GM21528 (cell line): ENCODE measurements at regions not wholly inside any gene's neighbourhood (a gene's known extent, or its start where the extent isn't known, plus 50 kb on each side); places are given as distances from the start of the nearest gene placed in this dataset.
"Not testable (repeated sequence)": the region's sequence is repeated elsewhere in the genome, so short reads cannot be mapped to it uniquely, and the experiment has no call there.

Experiments
- ATAC-seq: cut with Tn5 transposase; IDR thresholded peaks from one replicate; pipeline ENCODE4 v1.9.1; 2021; ENCODE audit warnings: mild to moderate bottlenecking, moderate library complexity; ENCODE audit not compliant: unreplicated experiment, low FRiP score

GRCh38 chr4:184335520-184335919, 117.8 kb upstream of the ENPP6 start:
- ATAC-seq = no peak

GRCh38 chr4:184333446-184333845, 115.8 kb upstream of the ENPP6 start:
- not testable (repeated sequence) for ATAC-seq

GRCh38 chr4:184331268-184331995, 113.8 kb upstream of the ENPP6 start:
- no peak for ATAC-seq

DNA sequence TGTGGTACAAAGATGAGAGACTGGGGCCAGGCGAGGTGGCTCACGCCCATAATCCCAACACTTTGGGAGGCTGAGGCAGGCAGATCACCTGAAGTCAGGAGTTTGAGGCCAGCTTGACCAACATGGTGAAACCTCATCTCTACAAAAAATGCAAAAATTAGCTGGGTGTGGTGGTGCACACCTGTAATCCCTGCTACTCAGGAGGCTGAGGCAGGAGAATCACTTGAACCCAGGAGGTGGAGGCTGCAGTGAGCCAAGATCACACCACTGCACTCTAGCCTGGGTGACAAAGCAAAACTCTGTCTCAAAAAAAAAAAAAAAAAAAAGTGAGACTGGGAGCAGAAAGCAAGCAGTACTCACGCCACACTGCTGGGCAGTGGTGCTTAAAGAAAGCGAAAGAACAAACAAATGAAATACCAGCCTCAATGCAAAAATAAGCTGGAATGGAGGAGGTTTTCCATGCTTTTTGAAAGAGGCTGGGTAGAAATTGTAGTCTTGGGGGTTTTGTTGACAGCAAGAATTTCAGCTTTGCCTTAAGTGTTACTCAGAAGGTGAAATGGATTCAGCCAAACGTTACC, 112.9 kb upstream of the ENPP6 start:
- not testable (repeated sequence) for ATAC-seq

- ATAC-seq = peak; percentile 52
Observed at GRCh38 chr4:184329659-184330400, 112.2 kb upstream of the ENPP6 start.

GRCh38 chr4:184329235-184329634, 111.6 kb upstream of the ENPP6 start:
- no peak for ATAC-seq

DNA sequence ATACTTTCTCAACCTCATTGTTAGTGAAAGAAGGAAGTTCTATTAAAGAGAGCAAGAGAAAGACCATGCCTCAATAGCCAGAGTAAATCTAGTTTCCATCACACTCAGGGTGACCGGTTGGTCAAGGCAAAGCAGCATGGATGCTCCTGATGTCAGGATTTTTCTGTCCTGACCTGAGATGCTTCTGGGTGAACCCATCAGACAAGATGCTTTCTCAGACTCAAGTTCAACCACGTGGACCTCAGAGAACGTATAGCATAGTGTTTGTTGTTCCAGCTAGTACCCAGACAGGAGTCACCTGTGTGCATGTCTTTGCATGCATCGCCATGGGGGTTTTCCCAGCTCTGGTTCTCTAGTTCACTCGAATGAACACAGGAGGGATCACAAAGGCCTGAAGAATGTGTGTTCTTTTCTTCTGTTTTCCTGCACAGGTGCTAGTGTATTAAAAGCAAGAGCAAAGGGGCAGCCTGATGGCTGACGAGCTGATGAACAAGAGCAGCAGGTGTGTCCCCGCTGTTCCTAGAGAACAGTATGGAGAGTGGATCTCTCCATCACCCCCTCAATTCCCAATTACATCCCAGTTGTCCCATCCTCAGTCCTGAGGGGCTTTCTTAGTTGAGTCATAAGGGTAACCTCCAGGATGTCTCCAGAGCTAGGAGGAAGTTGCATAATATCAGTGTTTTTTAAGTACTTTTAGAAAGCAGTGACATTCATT, 110.5 kb upstream of the ENPP6 start:
- ATAC-seq = peak; percentile 79

DNA sequence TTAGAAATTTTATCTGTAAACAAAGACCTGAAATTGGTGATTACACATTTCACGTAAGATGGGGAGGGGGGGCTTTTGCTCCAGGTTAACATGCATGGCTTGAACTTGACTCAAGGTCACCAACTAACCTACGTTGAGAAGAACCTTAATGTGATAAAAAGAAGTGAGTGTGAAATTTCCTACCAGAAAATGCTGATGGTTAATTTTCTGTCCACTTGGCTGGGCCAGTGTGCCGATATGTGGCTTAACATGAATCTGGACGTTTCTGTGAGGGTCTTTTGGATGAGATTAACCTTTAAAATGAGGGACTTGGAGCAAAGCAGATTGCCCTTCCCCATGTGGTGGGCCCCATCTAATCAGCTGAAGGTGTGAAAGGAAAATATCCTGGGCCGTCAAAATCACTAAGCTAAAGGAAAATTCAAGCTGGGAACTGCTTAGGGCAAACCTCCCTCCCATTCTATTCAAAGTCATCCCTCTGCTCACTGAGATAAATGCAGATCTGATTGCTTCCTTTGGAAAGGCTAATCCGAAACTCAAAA, 107.3 kb upstream of the ENPP6 start:
- no peak for ATAC-seq

DNA sequence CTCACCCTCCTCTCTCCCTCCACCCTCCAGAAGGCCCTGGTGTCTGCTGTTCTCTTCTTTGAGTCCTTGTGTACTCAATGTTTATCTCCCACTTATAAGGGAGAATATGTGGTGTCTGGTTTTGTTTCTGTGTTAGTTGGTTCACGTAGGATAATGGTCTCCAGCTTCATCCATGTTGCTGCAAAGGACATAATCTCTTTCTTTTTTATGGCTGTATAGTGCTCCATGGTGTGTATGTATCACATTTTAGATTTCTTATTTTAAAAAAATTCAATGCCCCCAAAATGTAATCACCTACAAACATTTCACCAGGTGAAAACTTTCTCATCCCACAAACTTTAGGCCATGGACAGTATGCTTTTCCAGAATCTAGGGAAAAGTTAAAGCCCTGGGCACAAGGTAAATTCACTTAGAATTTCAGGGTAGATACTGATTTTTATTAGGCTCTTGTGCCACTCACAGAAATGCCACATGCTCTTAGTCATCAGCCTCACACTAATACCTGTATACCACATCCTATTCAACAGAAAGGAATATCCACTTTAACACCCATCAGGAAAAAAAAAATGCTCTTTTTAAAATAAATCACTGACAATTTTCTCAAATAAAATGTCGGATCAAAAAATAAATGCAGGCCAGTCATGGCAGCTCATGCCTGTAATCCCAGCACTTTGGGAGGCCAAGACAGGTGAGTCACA, 104.8 kb upstream of the ENPP6 start:
- ATAC-seq = no peak

GRCh38 chr4:184320631-184321030, 103.0 kb upstream of the ENPP6 start:
- ATAC-seq = no peak

DNA sequence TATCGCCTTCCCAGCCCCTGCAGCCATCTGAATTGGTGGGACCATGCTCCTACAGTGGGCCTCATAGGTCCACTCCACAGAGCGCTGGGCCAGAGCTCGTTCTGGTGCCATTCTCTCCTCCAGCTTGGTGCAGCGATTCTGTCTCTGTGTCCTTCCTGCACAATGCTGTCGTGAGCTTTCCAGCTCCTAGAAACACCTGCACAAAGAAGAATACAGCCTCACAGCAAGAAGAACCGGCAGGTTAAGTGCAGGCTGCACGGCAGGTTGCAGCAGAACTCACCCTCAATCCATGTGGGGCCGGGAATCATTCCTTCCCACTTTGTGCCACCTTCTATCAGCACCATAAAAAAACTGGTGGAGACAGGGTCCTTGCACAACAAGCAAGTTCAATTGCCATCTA, 101.2 kb upstream of the ENPP6 start:
- no peak for ATAC-seq

DNA sequence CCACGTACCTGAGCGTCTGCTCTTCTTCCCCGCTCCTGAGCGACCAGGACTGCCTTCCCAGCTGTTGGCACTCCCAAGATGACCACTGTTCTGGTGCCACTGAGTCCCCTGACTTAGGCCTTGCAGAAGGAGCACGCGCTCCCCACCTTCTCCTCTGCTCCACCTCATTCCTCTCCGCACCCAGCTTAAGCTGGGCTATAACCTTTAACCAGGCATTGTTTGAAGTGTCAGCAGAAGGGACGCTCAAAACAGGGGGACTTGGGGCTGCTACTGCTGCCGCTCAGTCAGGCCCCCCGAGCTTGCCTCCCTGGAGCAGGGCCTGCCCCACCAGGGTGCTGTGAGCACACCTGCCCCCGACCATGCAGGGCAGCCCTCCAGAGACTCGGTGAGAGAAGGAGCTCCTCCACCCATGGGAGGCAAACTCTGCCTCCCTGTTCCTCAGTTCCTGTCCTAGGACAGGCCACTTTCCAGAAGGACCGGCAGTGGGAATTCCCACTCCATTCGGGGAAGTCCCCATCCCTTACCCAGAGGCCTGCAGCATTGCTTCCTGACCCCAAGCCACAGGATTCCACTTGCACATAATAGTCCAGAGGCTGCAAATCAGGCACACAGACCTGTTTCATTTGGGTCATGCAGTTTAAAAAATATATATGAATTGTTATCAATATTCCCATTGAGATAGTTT, 99.7 kb upstream of the ENPP6 start:
- no peak for ATAC-seq

DNA sequence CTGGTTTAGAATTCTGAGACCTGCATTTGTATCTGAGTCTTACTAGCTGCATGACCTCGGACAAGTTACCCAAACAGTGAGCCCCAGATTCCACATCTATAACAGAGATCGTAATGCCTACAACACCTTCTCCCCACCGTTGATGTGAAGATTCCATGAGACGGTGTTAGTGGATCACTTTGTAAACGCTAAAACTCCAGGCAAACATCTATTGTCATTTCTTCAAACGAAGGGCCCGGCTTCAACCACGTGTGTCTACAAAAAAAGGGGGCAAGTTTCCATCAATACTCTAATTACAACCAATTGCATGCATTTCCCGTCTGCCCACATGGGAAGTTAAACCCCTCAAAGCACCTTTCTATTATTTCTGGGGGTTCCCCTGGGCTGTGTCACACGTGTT, 99.1 kb upstream of the ENPP6 start:
- no peak for ATAC-seq

DNA sequence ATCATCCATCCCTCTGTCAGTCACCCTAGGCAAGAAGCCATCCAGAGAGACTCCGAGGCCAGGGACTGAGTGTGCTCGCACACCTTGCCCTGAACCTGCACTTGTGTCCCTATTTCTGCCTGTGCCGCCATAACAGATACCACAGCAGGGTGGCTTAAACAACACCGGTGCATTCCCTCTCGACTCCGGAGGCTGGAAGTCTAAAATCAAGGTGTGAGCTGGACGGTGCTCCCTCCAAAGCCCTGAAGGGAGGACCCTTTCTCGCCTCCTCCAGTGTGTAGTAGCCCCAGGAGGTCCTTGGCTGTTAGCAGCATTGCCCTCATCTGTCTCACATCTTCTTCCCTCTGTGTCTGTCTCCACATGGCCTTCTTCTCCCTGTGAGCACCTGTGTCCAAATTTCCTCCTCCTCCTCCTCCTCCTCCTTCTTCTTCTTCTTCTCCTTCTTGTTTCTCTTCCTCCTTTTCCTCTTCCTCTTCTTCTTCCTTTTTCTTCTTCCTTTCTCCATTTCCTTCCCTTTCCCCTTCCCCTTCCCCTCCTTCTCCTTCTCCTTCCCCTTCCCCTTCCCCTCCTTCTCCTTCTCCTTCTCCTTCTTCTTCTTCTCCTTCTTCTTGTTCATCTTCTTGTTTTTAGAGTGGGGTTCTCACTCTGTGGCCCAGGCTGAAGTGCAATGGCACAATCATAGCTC, 98.1 kb upstream of the ENPP6 start:
- ATAC-seq = no peak

- ATAC-seq = peak; percentile 77
Observed at GRCh38 chr4:184313702-184314659, 96.3 kb upstream of the ENPP6 start.

DNA sequence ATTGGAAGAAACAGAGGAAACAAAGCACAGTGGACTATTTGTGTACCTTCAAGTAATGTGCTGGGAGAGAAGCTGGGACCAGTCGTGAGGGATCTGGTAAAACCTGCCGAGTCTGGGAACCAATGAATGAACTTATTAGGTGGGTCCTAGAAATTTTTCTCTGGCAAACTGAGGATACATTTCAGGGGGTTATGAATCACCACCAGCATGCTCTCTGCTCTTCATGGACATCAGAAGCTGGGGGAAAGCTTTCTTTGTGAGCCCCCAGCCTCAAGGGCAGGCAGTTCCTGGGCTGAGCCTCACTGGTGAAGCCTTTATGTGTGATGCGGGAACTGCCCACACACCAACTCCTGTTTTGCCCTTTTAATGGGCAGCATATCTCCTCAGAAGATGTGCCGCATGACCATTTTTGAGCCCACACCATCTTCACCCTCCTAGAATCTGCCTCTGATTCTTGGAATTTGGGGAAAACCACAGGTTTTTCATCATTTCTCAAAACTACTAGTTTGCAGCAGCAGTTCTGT, 95.4 kb upstream of the ENPP6 start:
- ATAC-seq = no peak

DNA sequence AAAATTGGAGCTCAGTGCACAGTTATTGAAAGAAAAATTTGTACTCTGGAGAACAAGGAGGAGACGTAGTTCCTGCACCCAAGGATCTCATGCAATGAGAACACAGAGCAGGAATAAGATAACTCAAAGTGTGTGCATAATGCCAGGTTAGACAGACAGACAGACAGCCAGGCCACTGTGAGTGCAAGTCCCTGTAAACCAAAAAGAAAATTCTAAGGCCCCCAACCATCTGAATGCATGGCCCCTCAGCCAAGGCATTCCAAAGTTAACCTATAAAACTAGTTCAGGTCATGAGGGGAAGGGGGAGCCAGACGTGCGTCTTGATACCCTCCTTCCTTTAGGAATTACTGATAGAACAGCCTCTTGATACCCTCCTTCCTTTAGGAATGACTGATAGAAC, 94.5 kb upstream of the ENPP6 start:
- no peak for ATAC-seq
